NCI-H345 (cell line): ENCODE measurements at regions not wholly inside any gene's neighbourhood (a gene's known extent, or its start where the extent isn't known, plus 50 kb on each side); places are given as distances from the start of the nearest gene placed in this dataset.

Source experiments
- DNase-seq: peaks from one replicate; lab custom pipeline; 2025; lab: John Stamatoyannopoulos, UW

- DNase-seq: no peak
These were observed 101.2 kb downstream of the ZNF519 start for GRCh38 chr18:14031053-14031452.

- no peak for DNase-seq
These were observed 102.7 kb downstream of the ZNF519 start for GRCh38 chr18:14029512-14029911.

GRCh38 chr18:14026199-14026598 is 106.0 kb downstream of the ZNF519 start:
- peak; percentile 5 for DNase-seq

DNA sequence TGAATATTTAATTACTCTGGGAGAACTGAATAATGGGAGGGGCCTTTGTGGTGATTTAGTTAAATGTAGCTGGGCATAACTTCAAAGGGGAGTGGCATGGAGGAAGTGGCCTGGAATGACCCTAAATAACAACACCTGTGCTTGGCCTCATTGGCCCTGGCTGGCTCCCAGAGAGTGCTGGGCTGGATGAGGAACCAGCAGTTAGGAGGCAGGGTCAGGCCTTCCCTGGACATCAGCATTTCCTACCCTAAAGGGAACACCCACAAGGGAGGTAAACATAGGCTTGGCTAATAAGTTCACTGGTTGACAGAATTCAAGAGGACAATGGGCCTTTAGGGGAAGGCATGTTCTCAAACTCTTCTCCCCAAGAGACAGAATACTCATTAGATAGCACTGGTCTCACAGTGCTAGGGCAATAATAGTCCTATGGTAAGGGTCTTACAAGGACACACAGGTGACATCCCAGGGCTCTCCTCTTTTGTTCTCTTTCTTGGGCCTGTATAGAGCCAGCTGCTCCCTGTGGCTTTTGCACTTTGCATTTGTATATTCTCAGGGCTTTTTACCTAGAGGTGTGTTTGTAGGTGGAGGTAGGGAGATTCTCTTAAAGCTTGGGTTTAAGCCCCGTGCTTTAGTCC is 106.8 kb downstream of the ZNF519 start:
- no peak for DNase-seq

GRCh38 chr18:14015416-14015815 is 100.1 kb upstream of the MC2R start:
- DNase-seq: no peak

DNA sequence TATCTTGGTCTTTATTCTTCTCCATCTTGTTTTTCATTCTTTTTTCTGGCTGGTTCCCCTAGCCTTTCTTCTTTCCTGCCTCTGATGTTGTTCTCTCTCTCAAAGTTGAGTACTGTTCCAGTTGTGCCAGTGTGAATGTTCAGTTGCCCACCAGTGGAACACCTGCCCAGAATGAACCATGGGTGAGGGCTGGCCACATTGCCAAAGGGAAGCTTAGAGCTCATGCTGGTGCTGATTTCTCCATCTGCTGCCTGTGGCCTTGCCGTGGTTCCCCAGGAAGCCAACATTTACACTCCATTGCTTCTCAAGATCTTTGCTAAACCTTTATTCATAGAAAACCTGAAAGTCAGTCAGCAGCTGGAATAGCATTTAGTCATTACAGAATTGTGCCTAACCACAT is 99.1 kb upstream of the MC2R start:
- no peak for DNase-seq

- no peak for DNase-seq
These were observed 85.5 kb upstream of the MC2R start for GRCh38 chr18:14000884-14001283.

- no peak for DNase-seq
These were observed 83.9 kb upstream of the MC2R start for GRCh38 chr18:13999231-13999630.

DNA sequence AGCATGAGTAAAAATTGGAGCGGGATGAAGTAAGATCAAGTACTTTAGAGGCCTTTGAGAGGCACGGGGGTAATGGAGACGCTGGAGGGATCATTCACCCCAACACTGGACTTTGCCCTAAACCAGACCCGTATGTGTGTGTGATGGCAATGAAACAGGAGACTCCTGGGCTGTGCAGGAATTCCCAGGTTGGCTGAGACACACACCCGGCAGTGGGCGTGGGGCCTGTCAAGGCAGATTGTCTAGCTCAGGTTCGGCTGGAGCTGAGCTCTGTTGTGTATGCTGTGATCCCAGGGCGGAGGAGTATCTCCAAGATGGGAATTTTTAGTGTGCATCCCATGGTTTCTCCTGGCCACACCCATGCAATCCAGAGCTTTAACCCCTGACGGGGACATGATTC is 83.2 kb upstream of the MC2R start:
- DNase-seq: no peak

- no peak for DNase-seq
These were observed 78.4 kb upstream of the MC2R start for GRCh38 chr18:13993730-13994129.

DNA sequence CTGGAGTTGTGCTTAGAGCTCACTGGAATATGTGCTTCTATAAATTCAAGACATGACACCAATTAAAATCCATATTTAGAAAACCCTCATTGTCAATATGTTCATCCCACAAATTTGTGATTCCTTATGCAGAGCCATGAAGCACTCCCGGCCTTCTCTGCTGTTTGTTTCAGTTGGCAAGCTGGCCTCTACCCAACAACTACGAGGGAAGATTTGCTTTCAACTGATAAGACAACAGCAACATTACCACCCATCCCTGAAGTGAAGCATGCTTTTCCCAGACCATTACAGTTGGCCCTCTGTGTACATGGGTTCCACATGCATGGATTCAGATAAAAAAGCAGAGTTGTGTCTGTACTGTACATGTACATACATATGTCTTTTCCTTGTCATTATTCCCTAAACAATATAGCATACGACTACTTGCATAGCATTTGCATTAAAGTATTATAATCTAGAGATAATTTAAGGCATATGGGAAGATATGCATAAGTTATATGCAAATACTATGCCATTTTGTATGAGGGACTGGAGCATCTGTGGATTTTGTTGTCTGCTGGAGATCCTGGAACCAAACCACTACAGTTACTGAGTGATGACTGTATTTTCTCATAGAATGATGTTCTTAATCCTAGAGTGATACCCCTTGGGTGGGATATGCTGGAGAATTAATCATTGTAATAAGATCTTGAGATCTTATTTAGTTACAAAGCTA is 77.6 kb upstream of the MC2R start:
- DNase-seq: no peak

DNA sequence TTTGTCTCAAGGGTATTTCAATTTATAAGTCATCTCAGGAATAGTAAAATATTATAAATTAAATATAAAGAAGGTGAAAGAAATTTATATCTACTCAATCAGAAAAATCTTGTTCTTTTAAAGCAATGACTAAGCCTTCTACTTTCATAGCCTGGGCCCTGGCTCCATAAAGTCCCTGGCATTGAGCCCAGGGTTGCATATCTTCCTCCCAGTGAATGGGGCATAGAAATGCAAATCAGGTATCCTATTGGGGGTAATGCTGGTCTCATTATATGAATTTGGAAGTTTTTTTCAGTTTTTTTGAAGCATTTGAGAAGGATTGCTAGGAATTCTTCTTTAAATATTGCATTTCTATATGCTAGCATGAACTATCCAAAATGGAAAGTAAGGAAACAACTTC is 73.9 kb upstream of the MC2R start:
- DNase-seq: peak; percentile 39

DNA sequence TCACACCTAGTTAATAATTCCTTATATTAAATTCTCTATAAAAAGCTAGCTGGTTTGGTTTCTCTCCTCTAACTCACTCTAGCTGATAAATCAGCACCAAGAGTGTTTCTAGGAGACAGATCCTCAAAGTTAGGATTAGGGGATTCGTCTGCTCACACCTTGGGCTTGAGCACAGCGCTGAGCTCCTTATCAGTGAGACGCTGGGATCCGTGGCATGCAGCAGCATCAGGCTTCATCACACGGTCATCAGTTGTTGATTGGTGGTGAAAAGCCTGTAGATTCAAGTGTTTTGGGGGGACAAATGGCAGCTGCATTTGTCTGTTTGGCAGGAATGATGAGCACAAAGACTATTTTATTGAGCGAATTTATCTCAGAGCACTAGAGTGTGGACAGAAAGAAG is 72.6 kb upstream of the MC2R start:
- DNase-seq: no peak

DNA sequence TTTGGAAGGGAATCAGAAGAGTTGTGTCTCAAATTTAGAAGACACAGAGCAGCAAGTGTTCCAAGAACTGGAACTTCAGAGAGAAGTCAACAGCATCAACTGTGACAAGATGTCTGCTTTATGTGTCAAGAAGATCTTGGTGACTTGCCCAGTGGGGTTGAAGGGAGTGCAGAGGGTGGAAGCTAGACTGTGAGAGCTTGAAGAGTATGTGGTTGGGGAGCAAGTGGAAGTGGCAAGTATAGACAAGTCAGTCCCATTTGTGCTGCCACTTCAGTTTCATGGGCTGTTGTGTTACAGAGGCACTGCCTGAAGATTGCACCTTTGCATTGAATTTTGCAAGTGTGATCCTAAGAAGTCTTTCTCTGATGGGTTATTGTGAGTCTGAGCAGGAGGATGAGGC is 68.7 kb upstream of the MC2R start:
- DNase-seq: no peak

DNA sequence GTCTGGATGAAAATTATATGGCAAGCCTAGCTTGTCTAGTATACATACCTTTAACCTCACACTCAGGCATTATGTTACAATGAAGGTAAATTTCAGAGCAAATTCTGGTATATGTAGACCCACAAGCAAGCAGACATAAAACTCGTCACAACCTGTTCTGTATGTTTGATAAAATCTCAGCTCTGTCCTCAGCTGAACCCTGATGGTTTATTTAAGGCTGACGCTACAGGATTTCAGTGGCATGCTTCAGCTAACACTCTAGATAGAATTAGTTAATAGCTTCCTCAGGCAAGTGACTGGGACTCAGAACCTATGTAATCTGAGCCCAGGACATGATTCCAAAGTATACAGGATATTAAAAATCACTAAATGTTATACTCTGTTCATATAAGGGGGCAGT is 68.2 kb upstream of the MC2R start:
- DNase-seq: no peak

- DNase-seq: no peak
These were observed 66.8 kb upstream of the MC2R start for GRCh38 chr18:13982126-13982525.

DNA sequence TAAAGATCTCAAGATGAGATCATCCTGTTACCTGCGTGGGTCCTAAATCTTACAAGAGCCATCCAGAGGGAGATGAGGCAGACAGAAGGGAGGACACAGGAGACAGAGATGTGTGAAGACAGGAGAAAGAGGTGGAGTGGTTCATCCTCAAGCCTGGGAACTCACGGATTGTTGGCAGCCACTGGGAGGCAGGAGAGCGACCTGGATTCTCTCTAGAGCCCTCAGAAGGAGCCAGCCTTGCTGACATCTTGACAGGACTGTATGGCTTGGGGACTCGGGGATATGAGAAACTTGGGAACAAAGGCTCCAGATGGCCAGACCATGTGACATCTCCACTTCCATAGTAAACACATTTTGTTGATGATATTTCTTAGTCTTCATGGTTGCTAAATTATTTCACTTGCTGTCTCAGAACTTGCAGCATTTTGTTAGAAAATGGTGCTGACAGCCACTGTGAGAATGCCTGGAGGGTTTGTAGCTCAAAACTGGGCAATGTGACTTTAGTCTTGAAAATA is 57.8 kb upstream of the MC2R start:
- DNase-seq: no peak
